K562 (cell line): ENCODE measurements at regions not wholly inside any gene's neighbourhood (a gene's known extent, or its start where the extent isn't known, plus 50 kb on each side); places are given as distances from the start of the nearest gene placed in this dataset.
A peak's percentile ranks its signal among the peaks of the same experiment; 100 is the strongest.

Experiments
- ATAC-seq: fragments of 200-7000 bp; cut with Tn5 transposase; 3 replicates; pipeline ENCODE4 v1.9.1; 2020; ENCODE audit warnings: moderate library complexity
- BruUV-seq: library from RNA; stranded (reverse); fragments of 400-500 nt; replicated peaks from 2 replicates; lab custom pipeline; 2021; lab: Mats Ljungman, UMichigan
- CTCF ChIA-PET: fragments of 300-600 bp; formaldehyde crosslinking; extraction: SDS; loops from one replicate; lab custom pipeline; 2021; ENCODE audit warnings: low intra/inter-chr PET ratio; lab: Yijun Ruan, JAX
- POLR2A ChIA-PET: fragments of 300-600, 350-650 bp; sonication (Branson Sonifier 250); formaldehyde crosslinking; extraction: SDS; loops from one replicate; lab custom pipeline; 2021; ENCODE audit warnings: antibody characterized with exemption, inconsistent platforms; lab: Yijun Ruan, JAX
- DNase-seq, 4 experiments: peaks; one replicate each; pipeline versions ENCODE4 v3.0.0 to v3.0.0-alpha.2; 2011 to 2018; ENCODE audit warnings: low spot score in 3 of 4, mixed read lengths in 3 of 4; ENCODE audit errors: extremely low read depth in 1 of 4
- FAIRE-seq: peaks from 2 replicates; lab custom pipeline; 2011; peaks lifted over from hg19 to GRCh38; lab: Jason Lieb, UNC
- H2AFZ ChIP-seq: 2 replicates; pipeline ENCODE4 v1.6.0; 2011; ENCODE audit warnings: low read depth, low read length, control low read depth, inconsistent platforms
- H3K27ac ChIP-seq: fragments of 200-600 bp; 3 replicates; pipeline ENCODE4 v1.8.0; 2011; ENCODE audit warnings: low read depth, mild to moderate bottlenecking, control low read depth, inconsistent platforms, low read length, moderate library complexity, mixed read lengths; ENCODE audit errors: extremely low read depth
- H3K27me3 ChIP-seq, 2 experiments: fragments of 300-600 bp in 1 of 2; 2 replicates in 1 of 2; 3 replicates in 1 of 2; pipeline versions ENCODE4 v1.6.0 to v1.8.0; 2011; ENCODE audit warnings: inconsistent platforms in 2 of 2, low read length in 2 of 2, mild to moderate bottlenecking in 1 of 2, mixed read lengths in 1 of 2, moderate library complexity in 1 of 2; ENCODE audit not compliant: control insufficient read depth in 2 of 2, insufficient read depth in 2 of 2
- H3K36me3 ChIP-seq: fragments of 300-600 bp; 3 replicates; pipeline ENCODE4 v1.8.0; 2011; ENCODE audit warnings: mild to moderate bottlenecking, low read length, inconsistent platforms; ENCODE audit not compliant: control insufficient read depth, insufficient read depth
- H3K4me1 ChIP-seq, 2 experiments: fragments of 200-600 bp in 1 of 2; replicated peaks in 1 of 2; 2 replicates in 1 of 2; 3 replicates in 1 of 2; pipeline versions ENCODE4 v1.5.1 to v1.8.0; 2011; ENCODE audit warnings: inconsistent platforms in 2 of 2, low read length in 2 of 2, mild to moderate bottlenecking in 1 of 2, mixed read lengths in 1 of 2, moderate library complexity in 1 of 2; ENCODE audit not compliant: control insufficient read depth in 2 of 2, insufficient read depth in 2 of 2
- H3K4me2 ChIP-seq: 2 replicates; pipeline ENCODE4 v1.6.1; 2011; ENCODE audit warnings: low read length, control low read depth, inconsistent platforms, mixed read lengths; ENCODE audit not compliant: insufficient read depth
- H3K4me3 ChIP-seq: fragments of 200-600 bp; sonication (generic), shearing (Covaris generic); 2 replicates; pipeline ENCODE4 v1.5.1; 2016; ENCODE audit warnings: control low read depth, inconsistent platforms
- H3K79me2 ChIP-seq: fragments of 200-600 bp; 3 replicates; pipeline ENCODE4 v1.8.0; 2011; ENCODE audit warnings: low read length, inconsistent platforms; ENCODE audit not compliant: control insufficient read depth, insufficient read depth
- H3K9ac ChIP-seq, 2 experiments: 2 replicates each; pipeline versions ENCODE4 v1.6.0 to v1.6.1; 2011; ENCODE audit warnings: low read depth in 2 of 2, low read length in 2 of 2, control low read depth in 1 of 2, inconsistent platforms in 1 of 2, mild to moderate bottlenecking in 1 of 2, mixed read lengths in 1 of 2; ENCODE audit not compliant: insufficient read depth in 1 of 2
- H3K9me1 ChIP-seq: one replicate; pipeline ENCODE4 v1.6.0; 2011; ENCODE audit warnings: inconsistent platforms, mild to moderate bottlenecking, low read length, moderate library complexity; ENCODE audit not compliant: control insufficient read depth, insufficient read depth
- H3K9me3 ChIP-seq: replicated peaks from 2 replicates; pipeline ENCODE4 v1.5.1; 2011; ENCODE audit warnings: low read depth, low read length, inconsistent platforms; ENCODE audit not compliant: control insufficient read depth, insufficient read depth
- H4K20me1 ChIP-seq: replicated peaks from 2 replicates; pipeline ENCODE4 v1.6.1; 2011; ENCODE audit warnings: low read length, inconsistent platforms, mixed read lengths; ENCODE audit not compliant: control insufficient read depth, insufficient read depth
- ATF3 ChIP-seq, 2 experiments: fragments of 450-650 bp in 1 of 2; sonication (generic) in 1 of 2; formaldehyde crosslinking in 1 of 2; IDR thresholded peaks in 1 of 2; conservative IDR thresholded peaks in 1 of 2; 2 replicates each; pipeline versions ENCODE4 v1.6.1 to v1.8.1; 2016 to 2023; ENCODE audit warnings: mild to moderate bottlenecking in 2 of 2, moderate library complexity in 2 of 2, inconsistent platforms in 1 of 2, missing genetic modification reagents in 1 of 2
- C11orf30 ChIP-seq: fragments of 450-650 bp; IDR thresholded peaks from 2 replicates; pipeline ENCODE4 v1.6.1; 2016; ENCODE audit warnings: low read depth, mild to moderate bottlenecking
- CBX5 ChIP-seq: IDR thresholded peaks from 2 replicates; pipeline ENCODE4 v1.6.1; 2014; ENCODE audit warnings: low read depth, borderline replicate concordance
- CEBPG ChIP-seq, 3 experiments: fragments of 200-800 bp in 1 of 3; sonication (Bioruptor generic) in 1 of 3; sonication (generic) in 1 of 3; formaldehyde crosslinking in 1 of 3; IDR thresholded peaks in 2 of 3; conservative IDR thresholded peaks in 1 of 3; 2 replicates each; pipeline versions ENCODE4 v1.6.1 to v1.8.0; 2016 to 2022; ENCODE audit warnings: missing compliant biosample characterization in 2 of 3, missing genetic modification characterization in 2 of 3, mild to moderate bottlenecking in 1 of 3, missing genetic modification reagents in 1 of 3
- FOXA1 ChIP-seq: fragments of 450-650 bp; IDR thresholded peaks from 2 replicates; pipeline ENCODE4 v1.6.1; 2016; ENCODE audit warnings: mild to moderate bottlenecking, borderline replicate concordance
- HEY1 ChIP-seq: fragments of 250-450 bp; sonication (Bioruptor Pico); IDR thresholded peaks from 2 replicates; pipeline ENCODE4 v1.5.0; 2020; ENCODE audit warnings: mild to moderate bottlenecking, moderate library complexity, borderline replicate concordance
- JUND ChIP-seq, 2 experiments: IDR thresholded peaks; 2 replicates in 1 of 2; 3 replicates in 1 of 2; pipeline ENCODE4 v1.6.1; 2011; ENCODE audit warnings: borderline replicate concordance in 2 of 2, low read depth in 2 of 2, low read length in 2 of 2, improper control_type of control experiment in 1 of 2, missing biosample characterization in 1 of 2, missing genetic modification characterization in 1 of 2, missing genetic modification reagents in 1 of 2
- KDM4B ChIP-seq, 2 experiments: fragments of 450-650 bp in 1 of 2; sonication (generic) in 1 of 2; IDR thresholded peaks; 2 replicates each; pipeline ENCODE4 v1.6.1; 2016 to 2017; ENCODE audit warnings: borderline replicate concordance in 2 of 2, antibody characterized with exemption in 1 of 2, low read depth in 1 of 2, mild to moderate bottlenecking in 1 of 2
- MED1 ChIP-seq: sonication (generic); formaldehyde crosslinking; IDR thresholded peaks from 2 replicates; pipeline ENCODE4 v1.8.1; 2023; ENCODE audit warnings: missing genetic modification reagents, borderline replicate concordance
- ZNF197 ChIP-seq: fragments of 200-800 bp; sonication (Bioruptor generic); IDR thresholded peaks from 2 replicates; pipeline ENCODE4 v1.6.1; 2016; ENCODE audit warnings: low read depth, missing genetic modification characterization, missing compliant biosample characterization
- ZNF282 ChIP-seq: sonication (generic); formaldehyde crosslinking; IDR thresholded peaks from 2 replicates; pipeline ENCODE4 v1.8.1; 2023; ENCODE audit warnings: missing genetic modification reagents
- ZNF655 ChIP-seq: fragments of 250-450 bp; sonication (Bioruptor Pico); IDR thresholded peaks from 2 replicates; pipeline ENCODE4 v1.5.0; 2021
- WGBS: fragments of 100-300 bp; shearing (Covaris generic); methylation state at CpG from one replicate; pipeline ENCODE4 v1.1.6; 2016; ENCODE audit warnings: low coverage, mixed read lengths; ENCODE audit not compliant: insufficient coverage; ENCODE audit errors: missing lambda C conversion rate; 5-methylcytosine and 5-hydroxymethylcytosine counted together
- in situ Hi-C: fragments of 300-500 bp; cut with MboI; formaldehyde crosslinking; loops from 4 replicates; pipeline ENCODE4 v1.15.0; 2018; ENCODE audit warnings: inconsistent platforms, mixed read lengths
- intact Hi-C: fragments of 100-400 bp; cut with micrococcal nuclease; formaldehyde crosslinking; loops from 2 replicates; pipeline ENCODE4 v1.14.2; 2022

DNA sequence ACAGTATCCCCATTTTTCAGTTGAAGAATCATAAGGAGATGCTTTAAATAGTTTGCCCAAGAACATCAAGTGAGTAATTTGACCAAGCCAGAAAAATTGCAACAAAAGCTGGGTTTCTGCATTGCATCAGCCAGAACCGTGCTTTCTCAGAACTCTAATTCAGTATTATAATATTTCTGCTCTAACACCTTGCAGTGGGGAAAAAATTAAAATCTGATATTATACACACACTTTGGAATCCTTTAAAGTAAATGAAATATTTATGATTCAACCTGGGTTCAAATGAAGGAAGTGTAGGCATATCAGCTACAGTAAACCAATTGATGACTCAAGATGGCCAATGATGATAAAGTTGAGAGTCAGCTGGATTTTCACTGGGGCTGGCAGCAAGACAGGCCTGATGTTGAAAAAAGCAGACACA lies 387.6 kb upstream of the ZFP42 start:
- H3K27me3 ChIP-seq, result no peaks in the 10 kb centered on the region
- BruUV-seq, result no TSS peak
- no peak for TF ChIP-seq C11orf30
- TF ChIP-seq CEBPG (CRISPR knock-in tag; IDR thresholded peaks at IDR 0.05), result no peak
- TF ChIP-seq CEBPG (tag; conservative IDR thresholded peaks at IDR 0.05 in 1 of 2, IDR thresholded peaks at IDR 0.05 in 1 of 2), result 0 out of 4 replicates have a peak, but pooled peaks of 1 of the 2 experiments have one; percentile 12
- TF ChIP-seq, all 486 proteins: peak for 1
- H3K9me1 ChIP-seq, result no peaks in the 10 kb centered on the region
- no peaks in the 10 kb centered on the region for H3K79me2 ChIP-seq
- no peak overlapping the region for H3K4me3 ChIP-seq
- no peaks in the 10 kb centered on the region for H3K4me1 ChIP-seq
- H3K36me3 ChIP-seq, result no peaks in the 10 kb centered on the region
- ATAC-seq (no peak), FAIRE-seq (no peak), DNase-seq (no peak)
- H3K27ac ChIP-seq, result no peak overlapping the region
- no peaks in the 10 kb centered on the region for H4K20me1 ChIP-seq
- no peaks in the 10 kb centered on the region; the same call in 1 of the 2 replicates for H3K9me3 ChIP-seq
- CTCF ChIA-PET, result no interaction called here
- POLR2A ChIA-PET, result no interaction called here
- intact Hi-C loops, result loop anchor here (5.0 to 10.0 kb wide), 2 partner anchors 883 to 1594 kb away; partner anchors contain the start of gene FAT1
- 0% methylated on average over 1 of the region's 1 CpG for WGBS
- in situ Hi-C loops, result no loop called here
- H3K4me2 ChIP-seq, result no peak overlapping the region
- H2AFZ ChIP-seq, result no peak overlapping the region
- H3K9ac ChIP-seq, result no peak overlapping the region

DNA sequence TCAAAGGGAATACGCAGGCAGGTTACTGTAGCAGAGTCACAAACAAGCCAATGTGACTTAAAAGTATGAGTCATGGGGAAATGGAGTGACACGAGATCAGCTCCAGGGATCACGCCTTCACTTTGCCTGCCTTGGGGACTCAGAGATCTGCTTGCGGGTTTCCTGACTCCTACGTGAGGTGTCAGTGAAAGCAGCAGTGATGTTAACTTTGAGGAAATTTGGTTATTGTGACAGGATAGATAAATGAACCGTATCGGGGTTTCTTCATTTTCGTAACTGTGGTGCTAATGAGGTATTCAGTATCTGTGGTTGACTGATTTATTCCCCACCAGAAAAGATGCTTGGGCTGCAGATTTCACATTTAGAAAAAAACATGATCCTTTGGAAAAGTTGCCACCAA lies 383.3 kb upstream of the ZFP42 start:
- Histone ChIP-seq H3K9me1 (no peaks in the 10 kb centered on the region), H3K4me2 (no peak overlapping the region), H3K4me1 (peaks cover 0 to 3% of the 10 kb centered on the region in 2 experiments; a peak in 1 of 5 replicates), H2AFZ (no peak overlapping the region), H3K27me3 (no peaks in the 10 kb centered on the region), H3K4me3 (no peak overlapping the region), H3K79me2 (no peaks in the 10 kb centered on the region), H3K36me3 (no peaks in the 10 kb centered on the region), H3K9me3 (no peaks in the 10 kb centered on the region), H3K9ac (no peak overlapping the region), H3K27ac (no peak overlapping the region), H4K20me1 (no peaks in the 10 kb centered on the region)
- BruUV-seq, result no TSS peak
- POLR2A ChIA-PET, result no interaction called here
- in situ Hi-C loops, result no loop called here
- intact Hi-C loops, result no loop called here
- CTCF ChIA-PET, result no interaction called here
- DNase-seq (no peak), FAIRE-seq (no peak), ATAC-seq (no peak)
- 2% methylated on average over 8 of the region's 8 CpGs for WGBS
- no peak for TF ChIP-seq KDM4B (IDR thresholded peaks at IDR 0.05; ENCODE audit: borderline replicate concordance in 2 of 2, low read depth in 1 of 2)
- no peak for TF ChIP-seq CBX5
- no peak for TF ChIP-seq MED1
- no peak for TF ChIP-seq FOXA1
- TF ChIP-seq ZNF197 (CRISPR knock-in tag), result no peak
- TF ChIP-seq ATF3 (IDR thresholded peaks at IDR 0.05), result peak; percentile 26; the same call in 1 of the 2 replicates
- TF ChIP-seq ATF3 (CRISPR knock-in tag; conservative IDR thresholded peaks at IDR 0.05), result no peak
- TF ChIP-seq JUND (IDR thresholded peaks at IDR 0.05; ENCODE audit: borderline replicate concordance, low read depth, low read length), result peak; percentile 51; the same call in 1 of the 2 replicates
- TF ChIP-seq JUND (tag; IDR thresholded peaks at IDR 0.05; ENCODE audit: borderline replicate concordance, low read depth, low read length), result no peak
- no peak for TF ChIP-seq ZNF655 (CRISPR knock-in tag)
- TF ChIP-seq ZNF282 (CRISPR knock-in tag), result no peak
- TF ChIP-seq HEY1, result no peak
